ENCODE measurements at regions not wholly inside any gene's neighbourhood (a gene's known extent, or its start where the extent isn't known, plus 50 kb on each side); places are given as distances from the start of the nearest gene placed in this dataset.

GRCh38 chr22:48855013-48855412 lies 972.7 kb downstream of the BRD1 start:
- DNase-seq (ENCODE audit: low read depth): no peak
- H3K4me3 ChIP-seq (ENCODE audit: low read depth, low read length): no peak overlapping the region
- TF ChIP-seq CTCF (IDR thresholded peaks at IDR 0.05; ENCODE audit: low read depth, low read length, missing control alignments): no peak

GRCh38 chr22:48853627-48854240 lies 973.9 kb downstream of the BRD1 start:
- H3K4me3 ChIP-seq (ENCODE audit: low read depth, low read length): no peak overlapping the region
- DNase-seq (ENCODE audit: low read depth): no peak
- TF ChIP-seq CTCF (IDR thresholded peaks at IDR 0.05; ENCODE audit: low read depth, low read length, missing control alignments): no peak

GRCh38 chr22:48851933-48852549 lies 975.6 kb downstream of the BRD1 start:
- DNase-seq (ENCODE audit: low read depth): no peak
- no peak overlapping the region for H3K4me3 ChIP-seq (ENCODE audit: low read depth, low read length)
- no peak for TF ChIP-seq CTCF (IDR thresholded peaks at IDR 0.05; ENCODE audit: low read depth, low read length, missing control alignments)

GRCh38 chr22:48850658-48851287 lies 976.9 kb downstream of the BRD1 start:
- no peak for TF ChIP-seq CTCF (IDR thresholded peaks at IDR 0.05; ENCODE audit: low read depth, low read length, missing control alignments)
- no peak overlapping the region for H3K4me3 ChIP-seq (ENCODE audit: low read depth, low read length)
- DNase-seq (ENCODE audit: low read depth): no peak

- H3K4me3 ChIP-seq (ENCODE audit: low read depth, low read length): no peak overlapping the region
- no peak for TF ChIP-seq CTCF (IDR thresholded peaks at IDR 0.05; ENCODE audit: low read depth, low read length, missing control alignments)
These were observed 977.6 kb downstream of the BRD1 start for GRCh38 chr22:48849963-48850657.

GRCh38 chr22:48849219-48849912 lies 978.3 kb downstream of the BRD1 start:
- TF ChIP-seq CTCF (IDR thresholded peaks at IDR 0.05; ENCODE audit: low read depth, low read length, missing control alignments): no peak
- no peak overlapping the region for H3K4me3 ChIP-seq (ENCODE audit: low read depth, low read length)
- DNase-seq (ENCODE audit: low read depth): no peak

More at GRCh38 chr22:48849963-48850657, 977.6 kb downstream of the BRD1 start:
- no peak for DNase-seq (ENCODE audit: low read depth)
